ENCODE measurements at regions not wholly inside any gene's neighbourhood (a gene's known extent, or its start where the extent isn't known, plus 50 kb on each side); places are given as distances from the start of the nearest gene placed in this dataset.

DNA sequence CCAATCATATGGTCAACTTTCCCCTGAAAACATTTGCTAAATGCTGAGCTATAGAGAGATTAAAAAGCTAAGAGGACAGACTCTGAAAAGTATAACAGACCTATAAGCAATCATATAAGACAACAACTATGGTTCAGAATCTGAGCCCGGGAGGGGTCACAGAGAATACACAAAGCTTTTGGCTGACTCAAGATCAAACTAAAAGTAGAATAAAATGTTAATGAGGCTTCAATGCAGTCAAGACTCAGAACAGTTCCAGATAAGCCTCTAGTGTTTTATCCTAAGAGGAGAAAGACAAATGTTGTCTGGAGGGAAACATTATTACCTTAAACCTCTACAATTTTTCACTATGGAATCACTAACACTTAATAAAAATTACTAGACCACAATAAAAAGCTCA lies 175.4 kb upstream of the VEGFC start:
- TF ChIP-seq, protein P1, sequence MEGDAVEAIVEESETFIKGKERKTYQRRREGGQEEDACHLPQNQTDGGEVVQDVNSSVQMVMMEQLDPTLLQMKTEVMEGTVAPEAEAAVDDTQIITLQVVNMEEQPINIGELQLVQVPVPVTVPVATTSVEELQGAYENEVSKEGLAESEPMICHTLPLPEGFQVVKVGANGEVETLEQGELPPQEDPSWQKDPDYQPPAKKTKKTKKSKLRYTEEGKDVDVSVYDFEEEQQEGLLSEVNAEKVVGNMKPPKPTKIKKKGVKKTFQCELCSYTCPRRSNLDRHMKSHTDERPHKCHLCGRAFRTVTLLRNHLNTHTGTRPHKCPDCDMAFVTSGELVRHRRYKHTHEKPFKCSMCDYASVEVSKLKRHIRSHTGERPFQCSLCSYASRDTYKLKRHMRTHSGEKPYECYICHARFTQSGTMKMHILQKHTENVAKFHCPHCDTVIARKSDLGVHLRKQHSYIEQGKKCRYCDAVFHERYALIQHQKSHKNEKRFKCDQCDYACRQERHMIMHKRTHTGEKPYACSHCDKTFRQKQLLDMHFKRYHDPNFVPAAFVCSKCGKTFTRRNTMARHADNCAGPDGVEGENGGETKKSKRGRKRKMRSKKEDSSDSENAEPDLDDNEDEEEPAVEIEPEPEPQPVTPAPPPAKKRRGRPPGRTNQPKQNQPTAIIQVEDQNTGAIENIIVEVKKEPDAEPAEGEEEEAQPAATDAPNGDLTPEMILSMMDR (IDR thresholded peaks at IDR 0.05) = no peak
- no peak for TF ChIP-seq POLR2A (IDR thresholded peaks at IDR 0.05)

All from testis (tissue), 2 donors.